ENCODE measurements at regions not wholly inside any gene's neighbourhood (a gene's known extent, or its start where the extent isn't known, plus 50 kb on each side); places are given as distances from the start of the nearest gene placed in this dataset.
"Not testable (repeated sequence)": the region's sequence is repeated elsewhere in the genome, so short reads cannot be mapped to it uniquely, and the experiment has no call there.

GRCh38 chrY:7588176-7588575, 676.6 kb upstream of the AMELY start:
- not testable (repeated sequence) for H3K4me1 ChIP-seq (ENCODE audit: control insufficient read depth, low read depth, low read length); H3K4me3 ChIP-seq (ENCODE audit: low read length); H3K18ac ChIP-seq (ENCODE audit: low read length); H4K8ac ChIP-seq (ENCODE audit: low read depth, low read length); H4K5ac ChIP-seq (ENCODE audit: low read length); H3K36me3 ChIP-seq (ENCODE audit: control insufficient read depth, insufficient read depth, low read length); H2AK5ac ChIP-seq (ENCODE audit: low read length); H3K79me1 ChIP-seq (ENCODE audit: low read length); H3K23ac ChIP-seq (ENCODE audit: low read length); H3K56ac ChIP-seq (ENCODE audit: low read length); H3K27ac ChIP-seq (ENCODE audit: low read depth, low read length); H3K27me3 ChIP-seq (ENCODE audit: insufficient read depth, low read length, poor library complexity); H3K4ac ChIP-seq (ENCODE audit: low read depth, low read length); DNase-seq; H3K79me2 ChIP-seq (ENCODE audit: control insufficient read depth, insufficient read depth, low read length); H3K9ac ChIP-seq (ENCODE audit: low read length); H3K4me2 ChIP-seq (ENCODE audit: low read length); H2BK15ac ChIP-seq (replicated peaks; ENCODE audit: low read depth); H2BK5ac ChIP-seq (ENCODE audit: low read length); H2BK120ac ChIP-seq (ENCODE audit: low read depth, low read length)
- no CpG with 5 or more reads among the region's 1 CpG for WGBS (ENCODE audit: extremely low coverage, insufficient coverage, low lambda C conversion rate)

DNA sequence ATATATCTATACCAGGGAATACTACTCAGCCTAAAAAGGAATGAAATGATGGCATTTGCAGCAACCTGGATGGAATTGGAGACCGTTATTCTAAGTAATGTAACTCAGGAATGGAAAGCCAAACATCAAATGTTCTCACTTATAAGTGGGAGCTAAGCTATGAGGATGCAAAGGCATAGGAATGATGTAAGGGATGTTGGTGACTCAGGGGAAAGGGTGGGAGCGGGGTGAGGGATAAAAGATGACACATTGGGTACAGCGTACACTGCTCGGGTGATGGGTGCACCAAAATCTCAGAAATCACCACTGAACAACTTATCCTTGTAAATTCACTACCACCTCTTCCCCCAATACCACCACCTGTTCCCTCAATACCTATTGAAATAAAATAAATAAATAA, 651.0 kb upstream of the AMELY start:
- H3K79me1 ChIP-seq (ENCODE audit: low read length), result no peaks in the 10 kb centered on the region
- no peak overlapping the region for H3K9ac ChIP-seq (ENCODE audit: low read length)
- no peaks in the 10 kb centered on the region for H3K79me2 ChIP-seq (ENCODE audit: control insufficient read depth, insufficient read depth, low read length)
- H3K18ac ChIP-seq (ENCODE audit: low read length), result no peak overlapping the region
- H3K4ac ChIP-seq (ENCODE audit: low read depth, low read length), result no peak overlapping the region
- no peak for DNase-seq
- no peaks in the 10 kb centered on the region for H3K27me3 ChIP-seq (ENCODE audit: insufficient read depth, low read length, poor library complexity)
- H2BK120ac ChIP-seq (ENCODE audit: low read depth, low read length), result no peak overlapping the region
- H2BK15ac ChIP-seq (replicated peaks; ENCODE audit: low read depth), result no peak overlapping the region
- H3K27ac ChIP-seq (ENCODE audit: low read depth, low read length), result no peak overlapping the region
- H4K5ac ChIP-seq (ENCODE audit: low read length), result no peak overlapping the region
- H4K8ac ChIP-seq (ENCODE audit: low read depth, low read length), result no peak overlapping the region
- H3K36me3 ChIP-seq (ENCODE audit: control insufficient read depth, insufficient read depth, low read length), result no peaks in the 10 kb centered on the region
- H3K23ac ChIP-seq (ENCODE audit: low read length), result no peak overlapping the region
- no CpG with 5 or more reads among the region's 4 CpGs for WGBS (ENCODE audit: extremely low coverage, insufficient coverage, low lambda C conversion rate)
- H3K4me3 ChIP-seq (ENCODE audit: low read length), result no peak overlapping the region
- no peaks in the 10 kb centered on the region for H3K4me1 ChIP-seq (ENCODE audit: control insufficient read depth, low read depth, low read length)
- H2BK5ac ChIP-seq (ENCODE audit: low read length), result no peak overlapping the region
- no peak overlapping the region for H3K4me2 ChIP-seq (ENCODE audit: low read length)
- H3K56ac ChIP-seq (ENCODE audit: low read length), result no peak overlapping the region
- H2AK5ac ChIP-seq (ENCODE audit: low read length), result no peak overlapping the region

DNA sequence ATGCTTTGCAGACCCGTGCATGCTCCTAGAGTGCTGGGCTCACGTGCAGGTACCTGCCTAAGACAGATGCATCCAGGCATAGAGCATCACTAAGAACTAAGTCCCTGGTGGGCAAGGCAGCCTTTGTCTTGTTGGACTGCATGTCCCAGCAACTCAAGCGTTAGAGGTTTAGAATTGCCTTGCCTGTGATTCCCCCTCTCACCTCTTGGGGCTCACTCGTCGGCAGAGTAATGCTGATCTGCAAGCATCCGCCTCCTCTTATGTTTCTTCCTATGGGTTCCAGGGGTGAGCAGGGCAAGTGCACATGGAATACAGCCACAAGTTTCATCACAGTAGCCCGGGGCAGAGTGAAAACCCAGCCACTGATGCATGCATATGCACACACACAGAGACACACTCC, 646.1 kb upstream of the AMELY start:
- H3K27ac ChIP-seq (ENCODE audit: low read depth, low read length), result no peak overlapping the region
- no peaks in the 10 kb centered on the region for H3K79me1 ChIP-seq (ENCODE audit: low read length)
- no peak overlapping the region for H3K4me2 ChIP-seq (ENCODE audit: low read length)
- H3K79me2 ChIP-seq (ENCODE audit: control insufficient read depth, insufficient read depth, low read length), result no peaks in the 10 kb centered on the region
- H3K23ac ChIP-seq (ENCODE audit: low read length), result no peak overlapping the region
- no peak overlapping the region for H2BK5ac ChIP-seq (ENCODE audit: low read length)
- no peak overlapping the region for H4K5ac ChIP-seq (ENCODE audit: low read length)
- H2AK5ac ChIP-seq (ENCODE audit: low read length), result no peak overlapping the region
- no peak overlapping the region for H3K56ac ChIP-seq (ENCODE audit: low read length)
- H3K9ac ChIP-seq (ENCODE audit: low read length), result no peak overlapping the region
- H3K4me1 ChIP-seq (ENCODE audit: control insufficient read depth, low read depth, low read length), result no peaks in the 10 kb centered on the region
- no peak overlapping the region for H2BK120ac ChIP-seq (ENCODE audit: low read depth, low read length)
- H3K36me3 ChIP-seq (ENCODE audit: control insufficient read depth, insufficient read depth, low read length), result no peaks in the 10 kb centered on the region
- peak; percentile 45 for DNase-seq
- no peak overlapping the region for H2BK15ac ChIP-seq (replicated peaks; ENCODE audit: low read depth)
- H3K4ac ChIP-seq (ENCODE audit: low read depth, low read length), result no peak overlapping the region
- no CpG with 5 or more reads among the region's 7 CpGs for WGBS (ENCODE audit: extremely low coverage, insufficient coverage, low lambda C conversion rate)
- H3K4me3 ChIP-seq (ENCODE audit: low read length), result no peak overlapping the region
- H4K8ac ChIP-seq (ENCODE audit: low read depth, low read length), result no peak overlapping the region
- H3K18ac ChIP-seq (ENCODE audit: low read length), result no peak overlapping the region
- H3K27me3 ChIP-seq (ENCODE audit: insufficient read depth, low read length, poor library complexity), result no peaks in the 10 kb centered on the region

- Histone ChIP-seq H3K56ac (ENCODE audit: low read length) (no peak overlapping the region), H2AK5ac (ENCODE audit: low read length) (no peak overlapping the region), H3K79me2 (ENCODE audit: control insufficient read depth, insufficient read depth, low read length) (no peaks in the 10 kb centered on the region), H3K27ac (ENCODE audit: low read depth, low read length) (no peak overlapping the region), H3K79me1 (ENCODE audit: low read length) (no peaks in the 10 kb centered on the region), H3K23ac (ENCODE audit: low read length) (no peak overlapping the region), H2BK15ac (replicated peaks; ENCODE audit: low read depth) (no peak overlapping the region), H3K27me3 (ENCODE audit: insufficient read depth, low read length, poor library complexity) (no peaks in the 10 kb centered on the region), H2BK5ac (ENCODE audit: low read length) (no peak overlapping the region), H3K4ac (ENCODE audit: low read depth, low read length) (no peak overlapping the region), H3K9ac (ENCODE audit: low read length) (no peak overlapping the region), H3K18ac (ENCODE audit: low read length) (no peak overlapping the region), H3K4me1 (ENCODE audit: control insufficient read depth, low read depth, low read length) (no peaks in the 10 kb centered on the region), H3K4me3 (ENCODE audit: low read length) (no peak overlapping the region), H4K8ac (ENCODE audit: low read depth, low read length) (no peak overlapping the region), H4K5ac (ENCODE audit: low read length) (no peak overlapping the region), H3K4me2 (ENCODE audit: low read length) (no peak overlapping the region), H3K36me3 (ENCODE audit: control insufficient read depth, insufficient read depth, low read length) (no peaks in the 10 kb centered on the region), H2BK120ac (ENCODE audit: low read depth, low read length) (no peak overlapping the region)
- no CpG with 5 or more reads among the region's 6 CpGs for WGBS (ENCODE audit: extremely low coverage, insufficient coverage, low lambda C conversion rate)
- DNase-seq, result peak; percentile 1
Observed at GRCh38 chrY:7555006-7555405, 643.5 kb upstream of the AMELY start.

GRCh38 chrY:7545060-7545459, 633.5 kb upstream of the AMELY start:
- H2BK120ac ChIP-seq (ENCODE audit: low read depth, low read length), result no peak overlapping the region
- no peaks in the 10 kb centered on the region for H3K27me3 ChIP-seq (ENCODE audit: insufficient read depth, low read length, poor library complexity)
- no peak overlapping the region for H3K9ac ChIP-seq (ENCODE audit: low read length)
- DNase-seq, result no peak
- no peak overlapping the region for H3K27ac ChIP-seq (ENCODE audit: low read depth, low read length)
- H3K56ac ChIP-seq (ENCODE audit: low read length), result no peak overlapping the region
- H3K4me2 ChIP-seq (ENCODE audit: low read length), result no peak overlapping the region
- no peaks in the 10 kb centered on the region for H3K79me2 ChIP-seq (ENCODE audit: control insufficient read depth, insufficient read depth, low read length)
- no peaks in the 10 kb centered on the region for H3K79me1 ChIP-seq (ENCODE audit: low read length)
- no peak overlapping the region for H2BK15ac ChIP-seq (replicated peaks; ENCODE audit: low read depth)
- WGBS (ENCODE audit: extremely low coverage, insufficient coverage, low lambda C conversion rate), result no CpG with 5 or more reads among the region's 1 CpG
- no peak overlapping the region for H3K4me3 ChIP-seq (ENCODE audit: low read length)
- no peak overlapping the region for H2BK5ac ChIP-seq (ENCODE audit: low read length)
- no peak overlapping the region for H3K23ac ChIP-seq (ENCODE audit: low read length)
- H2AK5ac ChIP-seq (ENCODE audit: low read length), result no peak overlapping the region
- no peaks in the 10 kb centered on the region for H3K4me1 ChIP-seq (ENCODE audit: control insufficient read depth, low read depth, low read length)
- H4K5ac ChIP-seq (ENCODE audit: low read length), result no peak overlapping the region
- H3K4ac ChIP-seq (ENCODE audit: low read depth, low read length), result no peak overlapping the region
- no peak overlapping the region for H4K8ac ChIP-seq (ENCODE audit: low read depth, low read length)
- no peaks in the 10 kb centered on the region for H3K36me3 ChIP-seq (ENCODE audit: control insufficient read depth, insufficient read depth, low read length)
- no peak overlapping the region for H3K18ac ChIP-seq (ENCODE audit: low read length)

- Histone ChIP-seq H3K27ac (ENCODE audit: low read depth, low read length) (no peak overlapping the region), H3K4me2 (ENCODE audit: low read length) (no peak overlapping the region), H3K9ac (ENCODE audit: low read length) (no peak overlapping the region), H4K5ac (ENCODE audit: low read length) (no peak overlapping the region), H4K8ac (ENCODE audit: low read depth, low read length) (no peak overlapping the region), H3K79me2 (ENCODE audit: control insufficient read depth, insufficient read depth, low read length) (no peaks in the 10 kb centered on the region), H3K4me1 (ENCODE audit: control insufficient read depth, low read depth, low read length) (no peaks in the 10 kb centered on the region), H3K56ac (ENCODE audit: low read length) (no peak overlapping the region), H3K4me3 (ENCODE audit: low read length) (no peak overlapping the region), H3K18ac (ENCODE audit: low read length) (no peak overlapping the region), H2BK15ac (replicated peaks; ENCODE audit: low read depth) (no peak overlapping the region), H3K36me3 (ENCODE audit: control insufficient read depth, insufficient read depth, low read length) (no peaks in the 10 kb centered on the region), H3K79me1 (ENCODE audit: low read length) (no peaks in the 10 kb centered on the region), H2BK5ac (ENCODE audit: low read length) (no peak overlapping the region), H3K23ac (ENCODE audit: low read length) (no peak overlapping the region), H3K27me3 (ENCODE audit: insufficient read depth, low read length, poor library complexity) (no peaks in the 10 kb centered on the region), H2BK120ac (ENCODE audit: low read depth, low read length) (no peak overlapping the region), H3K4ac (ENCODE audit: low read depth, low read length) (no peak overlapping the region), H2AK5ac (ENCODE audit: low read length) (no peak overlapping the region)
- DNase-seq, result no peak
Observed at GRCh38 chrY:7544172-7544770, 632.7 kb upstream of the AMELY start.
